ENCODE measurements at regions not wholly inside any gene's neighbourhood (a gene's known extent, or its start where the extent isn't known, plus 50 kb on each side); places are given as distances from the start of the nearest gene placed in this dataset.

GRCh38 chr5:99023330-99023729, 94.5 kb upstream of the CHD1 start:
- TF ChIP-seq POLR2A (IDR thresholded peaks at IDR 0.05) (no peak), CTCF (IDR thresholded peaks at IDR 0.05) (no peak)

Data from esophagus squamous epithelium (tissue), 4 donors.